GM12873 (cell line): ENCODE measurements at regions not wholly inside any gene's neighbourhood (a gene's known extent, or its start where the extent isn't known, plus 50 kb on each side); places are given as distances from the start of the nearest gene placed in this dataset.

Experiments
- TF ChIP-seq, protein P1 (sequence below): IDR thresholded peaks from 2 replicates; pipeline ENCODE4 v1.5.1; 2012; ENCODE audit warnings: low read depth, mild to moderate bottlenecking, moderate library complexity, low read length, control low read depth; ENCODE audit not compliant: insufficient read depth; ENCODE audit errors: missing control alignments

DNA sequence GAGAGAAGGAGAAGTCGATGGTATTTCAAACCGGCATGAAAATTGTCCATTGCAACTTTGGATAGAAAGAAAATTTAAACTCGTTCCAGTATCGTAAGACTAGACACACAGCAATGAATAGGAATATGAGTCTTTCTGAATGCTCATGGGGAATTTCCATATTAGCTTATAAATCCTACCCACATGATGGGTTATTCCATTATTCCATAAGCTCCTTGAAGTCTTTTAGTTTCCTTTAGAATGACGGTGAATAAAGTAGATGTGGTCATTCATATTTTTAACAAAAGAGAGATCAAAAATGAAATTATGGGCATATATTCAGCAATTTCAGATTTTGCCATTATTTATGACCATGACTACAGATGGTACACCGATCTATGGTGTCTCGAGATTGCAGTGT is 163.4 kb upstream of the HMGA2 start:
- TF ChIP-seq, protein P1, sequence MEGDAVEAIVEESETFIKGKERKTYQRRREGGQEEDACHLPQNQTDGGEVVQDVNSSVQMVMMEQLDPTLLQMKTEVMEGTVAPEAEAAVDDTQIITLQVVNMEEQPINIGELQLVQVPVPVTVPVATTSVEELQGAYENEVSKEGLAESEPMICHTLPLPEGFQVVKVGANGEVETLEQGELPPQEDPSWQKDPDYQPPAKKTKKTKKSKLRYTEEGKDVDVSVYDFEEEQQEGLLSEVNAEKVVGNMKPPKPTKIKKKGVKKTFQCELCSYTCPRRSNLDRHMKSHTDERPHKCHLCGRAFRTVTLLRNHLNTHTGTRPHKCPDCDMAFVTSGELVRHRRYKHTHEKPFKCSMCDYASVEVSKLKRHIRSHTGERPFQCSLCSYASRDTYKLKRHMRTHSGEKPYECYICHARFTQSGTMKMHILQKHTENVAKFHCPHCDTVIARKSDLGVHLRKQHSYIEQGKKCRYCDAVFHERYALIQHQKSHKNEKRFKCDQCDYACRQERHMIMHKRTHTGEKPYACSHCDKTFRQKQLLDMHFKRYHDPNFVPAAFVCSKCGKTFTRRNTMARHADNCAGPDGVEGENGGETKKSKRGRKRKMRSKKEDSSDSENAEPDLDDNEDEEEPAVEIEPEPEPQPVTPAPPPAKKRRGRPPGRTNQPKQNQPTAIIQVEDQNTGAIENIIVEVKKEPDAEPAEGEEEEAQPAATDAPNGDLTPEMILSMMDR: no peak

DNA sequence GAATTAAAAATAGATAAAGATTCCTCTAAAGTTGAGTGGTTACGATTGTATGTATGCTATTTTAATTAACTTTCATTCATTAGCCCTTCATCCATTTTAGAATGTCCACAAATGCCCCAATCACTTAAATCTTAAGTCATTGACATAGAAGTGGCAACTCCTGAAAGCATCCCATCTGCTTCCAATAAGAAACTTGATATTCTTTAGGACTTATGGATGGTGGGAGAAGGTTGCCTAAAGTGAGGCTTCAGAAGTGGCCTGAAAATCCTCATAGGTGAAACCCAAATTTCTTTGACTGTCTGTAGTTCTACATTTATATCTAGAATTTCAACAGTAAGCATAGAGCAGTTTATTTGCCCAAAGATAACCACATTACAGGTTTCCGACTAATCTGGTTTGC is 161.7 kb upstream of the HMGA2 start:
- TF ChIP-seq, protein P1: no peak

DNA sequence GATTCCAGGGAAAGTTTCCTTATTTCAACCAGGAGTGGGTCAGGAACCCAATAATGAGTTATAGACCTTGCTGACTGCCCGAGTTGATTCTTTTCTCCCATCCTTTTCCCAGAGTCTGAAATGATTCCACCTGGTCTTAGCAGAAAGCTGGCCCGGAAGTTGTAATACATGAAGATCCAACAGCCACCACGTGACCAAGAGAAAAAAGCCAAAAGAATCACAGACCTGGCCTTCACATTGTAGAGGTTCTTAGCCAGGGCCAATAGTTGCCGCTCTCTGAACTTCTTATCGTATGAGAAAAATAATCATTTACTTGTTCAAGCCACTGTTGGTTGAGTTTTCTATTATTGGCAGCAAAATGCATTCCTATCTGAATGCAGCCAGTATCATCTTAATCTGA is 161.2 kb upstream of the HMGA2 start:
- TF ChIP-seq, protein P1: no peak

DNA sequence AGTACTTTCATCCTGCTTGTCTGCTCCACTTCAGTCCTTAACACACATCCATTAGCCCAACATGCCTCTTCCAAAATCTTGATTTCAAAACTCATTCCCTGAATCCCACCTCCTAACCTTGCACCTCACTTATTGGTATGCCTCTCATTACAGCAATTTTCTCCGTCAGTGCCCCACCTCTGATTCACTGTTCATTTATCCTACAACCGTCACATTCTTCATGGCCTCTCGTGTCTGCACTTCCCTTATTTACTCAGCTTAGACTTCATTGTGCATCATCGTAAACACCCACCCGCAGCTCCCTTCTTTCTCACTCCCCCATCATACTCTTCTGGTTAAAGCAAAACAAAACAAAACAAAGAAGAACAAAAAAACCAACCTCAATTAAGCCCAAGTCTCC is 160.6 kb upstream of the HMGA2 start:
- TF ChIP-seq, protein P1: no peak

DNA sequence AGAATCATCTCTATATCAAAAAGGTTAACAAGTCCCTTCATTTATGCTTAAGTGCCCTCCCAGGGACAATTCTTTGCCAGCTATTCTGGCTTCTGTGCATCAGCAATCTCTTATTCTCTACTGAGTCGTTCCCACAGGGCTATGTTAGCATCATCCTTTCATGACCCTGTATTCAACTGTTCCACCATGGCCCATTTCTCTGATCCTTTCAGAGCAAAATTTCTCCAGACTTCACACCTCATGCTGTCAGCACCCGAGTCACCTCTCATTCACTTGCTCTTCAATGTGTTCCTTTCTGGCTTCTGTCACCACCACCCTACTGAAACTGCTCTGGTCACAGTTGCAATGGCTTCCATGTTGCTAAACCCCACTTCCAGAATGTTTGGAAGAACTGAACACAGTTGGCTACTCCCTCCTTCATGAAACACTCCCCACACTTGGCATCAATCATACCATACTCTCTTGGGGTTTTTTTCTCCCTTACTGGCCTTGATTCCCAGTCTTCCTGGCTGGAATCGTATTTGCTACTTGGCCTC is 159.5 kb upstream of the HMGA2 start:
- TF ChIP-seq, protein P1: no peak

DNA sequence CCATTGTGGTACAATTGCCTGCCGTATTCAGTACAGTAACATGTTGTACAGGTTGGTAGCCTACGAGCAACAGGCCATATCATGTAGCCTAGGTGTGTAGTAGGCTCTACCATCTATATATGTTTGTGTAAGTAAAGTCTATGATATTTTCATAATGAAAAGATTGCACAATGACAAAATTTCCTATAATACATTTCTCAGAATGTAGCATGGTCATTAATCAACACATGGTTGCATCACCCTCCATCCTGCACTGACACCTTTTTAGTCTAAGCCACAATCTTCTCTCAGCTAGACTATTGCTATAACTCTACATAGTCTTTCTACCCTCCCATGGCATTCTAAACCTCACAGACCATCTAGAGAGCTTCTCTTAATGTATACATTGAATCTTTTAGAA is 158.5 kb upstream of the HMGA2 start:
- TF ChIP-seq, protein P1: no peak

DNA sequence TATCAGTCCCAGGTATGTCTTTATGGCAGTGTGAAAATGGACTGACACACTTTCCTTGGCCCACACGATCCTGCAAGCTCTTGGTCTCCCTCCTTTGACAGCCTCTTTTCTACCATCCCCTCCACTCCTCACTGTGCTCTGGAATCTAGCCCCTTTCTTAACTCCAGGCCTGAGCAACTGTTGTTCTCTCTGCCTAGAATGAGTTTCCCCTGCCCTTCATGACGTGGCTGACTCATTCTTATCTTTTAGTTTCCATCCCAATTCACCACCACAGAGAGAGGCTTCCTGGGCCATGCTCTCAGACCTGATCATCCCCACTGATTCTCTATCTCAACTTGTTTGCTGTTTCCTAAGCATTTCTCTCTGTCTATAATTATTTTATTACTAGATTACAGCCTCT is 157.4 kb upstream of the HMGA2 start:
- TF ChIP-seq, protein P1: no peak

DNA sequence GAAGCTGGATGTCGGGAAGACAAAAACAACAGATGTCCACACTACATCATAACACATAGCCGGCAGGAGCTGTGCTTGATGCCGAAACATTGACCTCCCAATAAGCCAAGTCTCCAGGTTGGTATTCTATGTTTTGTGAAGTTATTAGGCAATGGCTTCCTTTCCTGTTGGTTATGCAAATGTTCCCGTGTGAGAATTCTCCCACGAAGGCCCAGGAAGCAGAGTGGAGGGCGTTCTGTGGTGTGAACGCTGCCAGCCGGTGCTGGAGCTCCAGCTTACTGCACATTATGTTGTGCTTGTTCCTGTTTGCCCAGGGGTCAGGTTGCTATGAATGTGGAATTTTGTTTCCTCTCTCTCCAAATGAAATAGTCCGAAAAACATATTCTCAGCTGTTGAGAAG is 156.4 kb upstream of the HMGA2 start:
- TF ChIP-seq, protein P1: no peak
